Smooth muscle cell (in vitro differentiated cells): ENCODE measurements at regions not wholly inside any gene's neighbourhood (a gene's known extent, or its start where the extent isn't known, plus 50 kb on each side); places are given as distances from the start of the nearest gene placed in this dataset.

ENCODE experiments used
- DNase-seq: peaks from one replicate; lab custom pipeline; 2025; ENCODE audit not compliant: unreplicated experiment; lab: John Stamatoyannopoulos, UW
- H2AFZ ChIP-seq: fragments of 200-600 bp; sonication (generic); 2 replicates; pipeline ENCODE4 v1.6.0; 2016; ENCODE audit warnings: antibody characterized with exemption, low read depth, mild to moderate bottlenecking
- H3F3A ChIP-seq: fragments of 200-600 bp; sonication (generic); 2 replicates; pipeline ENCODE4 v1.6.0; 2017; ENCODE audit warnings: antibody characterized with exemption, low read depth
- H3K27ac ChIP-seq: fragments of 200-600 bp; sonication (generic); 2 replicates; pipeline ENCODE4 v1.5.1; 2016; ENCODE audit warnings: low read depth, mild to moderate bottlenecking
- H3K27me3 ChIP-seq: fragments of 200-600 bp; sonication (generic); 2 replicates; pipeline ENCODE4 v1.6.1; 2016; ENCODE audit warnings: low read depth, mild to moderate bottlenecking
- H3K36me3 ChIP-seq: fragments of 200-600 bp; sonication (generic); 2 replicates; pipeline ENCODE4 v1.5.1; 2016; ENCODE audit warnings: low read depth
- H3K4me1 ChIP-seq: fragments of 200-600 bp; sonication (generic); 2 replicates; pipeline ENCODE4 v1.5.1; 2016; ENCODE audit warnings: low read depth
- H3K4me2 ChIP-seq: fragments of 200-600 bp; sonication (generic); 2 replicates; pipeline ENCODE4 v1.6.0; 2016; ENCODE audit warnings: mild to moderate bottlenecking
- H3K4me3 ChIP-seq: fragments of 200-600 bp; sonication (generic); 2 replicates; pipeline ENCODE4 v1.5.1; 2016; ENCODE audit warnings: mild to moderate bottlenecking
- H3K79me2 ChIP-seq: fragments of 200-600 bp; sonication (generic); 2 replicates; pipeline ENCODE4 v1.6.0; 2016; ENCODE audit warnings: low read depth, mild to moderate bottlenecking
- H3K9ac ChIP-seq: fragments of 200-600 bp; sonication (generic); 2 replicates; pipeline ENCODE4 v1.6.0; 2016; ENCODE audit warnings: low read depth
- H3K9me3 ChIP-seq: fragments of 200-600 bp; sonication (generic); replicated peaks from 2 replicates; pipeline ENCODE4 v1.5.1; 2016; ENCODE audit warnings: low read depth
- H4K20me1 ChIP-seq: fragments of 200-600 bp; sonication (generic); 2 replicates; pipeline ENCODE4 v1.6.0; 2016; ENCODE audit warnings: low read depth
- WGBS: methylation state at CpG from one replicate; pipeline ENCODE4 v1.1.7; 2016; ENCODE audit warnings: low lambda C conversion rate; 5-methylcytosine and 5-hydroxymethylcytosine counted together
- TF ChIP-seq, protein P1 (sequence below): fragments of 200-600 bp; sonication (generic); IDR thresholded peaks from 2 replicates; pipeline ENCODE4 v1.5.1; 2017; ENCODE audit warnings: borderline replicate concordance, mild to moderate bottlenecking, antibody characterized with exemption; ENCODE audit not compliant: insufficient read depth, poor library complexity, severe bottlenecking

DNA sequence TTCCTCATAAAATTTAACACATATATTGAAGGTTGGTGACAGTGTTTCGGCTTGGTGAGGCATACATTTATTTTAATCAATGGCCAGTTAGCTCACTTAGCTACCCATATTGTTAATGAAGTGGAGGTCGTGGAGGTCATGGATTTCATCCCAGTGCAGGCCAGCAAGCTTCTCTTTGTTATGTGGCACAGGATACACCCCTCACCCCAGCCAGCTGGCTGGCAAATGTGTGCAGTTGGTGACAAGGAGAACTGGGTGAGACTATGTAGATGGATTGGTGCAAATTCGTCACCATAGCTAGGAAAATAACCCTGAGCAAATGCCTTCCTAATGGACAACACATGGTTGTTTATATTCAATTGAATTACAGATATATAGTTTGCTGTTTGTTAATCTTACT lies 50.5 kb upstream of the FOXP2 start:
- Histone ChIP-seq H2AFZ (no peak overlapping the region), H4K20me1 (no peaks in the 10 kb centered on the region), H3K9ac (no peak overlapping the region), H3K27ac (no peak overlapping the region), H3F3A (no peaks in the 10 kb centered on the region), H3K27me3 (no peaks in the 10 kb centered on the region), H3K4me2 (no peak overlapping the region), H3K36me3 (no peaks in the 10 kb centered on the region), H3K79me2 (no peaks in the 10 kb centered on the region), H3K4me3 (no peak overlapping the region), H3K9me3 (no peaks in the 10 kb centered on the region), H3K4me1 (no peaks in the 10 kb centered on the region)
- 55% methylated on average over 3 of the region's 3 CpGs for WGBS
- DNase-seq, result no peak
- TF ChIP-seq, protein P1, sequence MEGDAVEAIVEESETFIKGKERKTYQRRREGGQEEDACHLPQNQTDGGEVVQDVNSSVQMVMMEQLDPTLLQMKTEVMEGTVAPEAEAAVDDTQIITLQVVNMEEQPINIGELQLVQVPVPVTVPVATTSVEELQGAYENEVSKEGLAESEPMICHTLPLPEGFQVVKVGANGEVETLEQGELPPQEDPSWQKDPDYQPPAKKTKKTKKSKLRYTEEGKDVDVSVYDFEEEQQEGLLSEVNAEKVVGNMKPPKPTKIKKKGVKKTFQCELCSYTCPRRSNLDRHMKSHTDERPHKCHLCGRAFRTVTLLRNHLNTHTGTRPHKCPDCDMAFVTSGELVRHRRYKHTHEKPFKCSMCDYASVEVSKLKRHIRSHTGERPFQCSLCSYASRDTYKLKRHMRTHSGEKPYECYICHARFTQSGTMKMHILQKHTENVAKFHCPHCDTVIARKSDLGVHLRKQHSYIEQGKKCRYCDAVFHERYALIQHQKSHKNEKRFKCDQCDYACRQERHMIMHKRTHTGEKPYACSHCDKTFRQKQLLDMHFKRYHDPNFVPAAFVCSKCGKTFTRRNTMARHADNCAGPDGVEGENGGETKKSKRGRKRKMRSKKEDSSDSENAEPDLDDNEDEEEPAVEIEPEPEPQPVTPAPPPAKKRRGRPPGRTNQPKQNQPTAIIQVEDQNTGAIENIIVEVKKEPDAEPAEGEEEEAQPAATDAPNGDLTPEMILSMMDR, result no peak

DNA sequence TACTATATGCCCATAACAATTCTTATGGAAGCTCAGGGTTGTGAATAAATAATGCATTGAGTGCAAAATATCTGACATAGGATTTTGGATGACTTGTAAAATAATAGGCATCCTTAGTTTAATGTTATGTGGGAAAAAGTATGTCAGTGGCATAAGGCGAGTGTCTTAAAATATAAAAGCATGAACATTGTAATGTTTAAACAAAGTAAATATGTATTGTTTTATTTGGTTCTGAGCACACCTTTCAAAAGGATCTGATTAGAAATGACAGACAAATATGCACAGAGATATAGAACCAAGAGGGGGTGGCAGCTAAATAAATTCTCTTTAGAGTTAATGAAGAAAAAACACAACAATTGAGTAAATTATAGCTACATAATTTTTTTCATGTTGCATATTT lies 51.3 kb upstream of the FOXP2 start:
- no peaks in the 10 kb centered on the region for H3K9me3 ChIP-seq
- no peak overlapping the region for H3K4me2 ChIP-seq
- no peak overlapping the region for H2AFZ ChIP-seq
- H3F3A ChIP-seq, result no peaks in the 10 kb centered on the region
- DNase-seq, result no peak
- WGBS, result 88% methylated on average over 1 of the region's 1 CpG
- no peaks in the 10 kb centered on the region for H3K4me1 ChIP-seq
- H3K27me3 ChIP-seq, result no peaks in the 10 kb centered on the region
- H3K9ac ChIP-seq, result no peak overlapping the region
- H3K36me3 ChIP-seq, result no peaks in the 10 kb centered on the region
- no peak overlapping the region for H3K27ac ChIP-seq
- TF ChIP-seq, protein P1, result no peak
- no peaks in the 10 kb centered on the region for H4K20me1 ChIP-seq
- no peak overlapping the region for H3K4me3 ChIP-seq
- H3K79me2 ChIP-seq, result no peaks in the 10 kb centered on the region

DNA sequence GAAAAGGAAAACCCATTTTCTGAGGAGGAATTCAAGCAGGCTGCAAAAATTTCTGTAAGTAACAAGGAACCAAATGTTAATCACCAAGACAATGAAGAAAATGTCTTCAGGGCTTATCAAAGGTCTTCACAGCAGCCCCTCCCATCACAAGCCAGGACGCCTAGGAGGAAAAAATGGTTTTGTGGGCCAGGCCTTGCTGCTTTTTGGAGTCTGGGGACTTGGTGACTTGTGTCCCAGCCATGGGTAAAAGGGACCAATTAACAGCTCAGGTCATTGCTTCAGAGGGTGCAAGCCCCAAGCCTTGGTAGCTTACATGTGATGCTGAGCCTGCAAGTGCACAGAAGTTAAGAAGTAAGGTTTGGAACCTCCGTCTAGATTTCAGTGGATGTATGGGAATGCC lies 55.7 kb upstream of the FOXP2 start:
- H3K36me3 ChIP-seq, result no peaks in the 10 kb centered on the region
- no peak overlapping the region for H3K9ac ChIP-seq
- H3K4me3 ChIP-seq, result no peak overlapping the region
- 83% methylated on average over 2 of the region's 2 CpGs for whole genome bisulfite sequencing
- no peaks in the 10 kb centered on the region for H3K79me2 ChIP-seq
- H3K9me3 ChIP-seq, result no peaks in the 10 kb centered on the region
- TF ChIP-seq, protein P1, result no peak
- no peaks in the 10 kb centered on the region for H3K27me3 ChIP-seq
- H4K20me1 ChIP-seq, result no peaks in the 10 kb centered on the region
- H3F3A ChIP-seq, result no peaks in the 10 kb centered on the region
- H3K4me2 ChIP-seq, result no peak overlapping the region
- H3K4me1 ChIP-seq, result no peaks in the 10 kb centered on the region
- H3K27ac ChIP-seq, result no peak overlapping the region
- H2AFZ ChIP-seq, result no peak overlapping the region
- no peak for DNase-seq

DNA sequence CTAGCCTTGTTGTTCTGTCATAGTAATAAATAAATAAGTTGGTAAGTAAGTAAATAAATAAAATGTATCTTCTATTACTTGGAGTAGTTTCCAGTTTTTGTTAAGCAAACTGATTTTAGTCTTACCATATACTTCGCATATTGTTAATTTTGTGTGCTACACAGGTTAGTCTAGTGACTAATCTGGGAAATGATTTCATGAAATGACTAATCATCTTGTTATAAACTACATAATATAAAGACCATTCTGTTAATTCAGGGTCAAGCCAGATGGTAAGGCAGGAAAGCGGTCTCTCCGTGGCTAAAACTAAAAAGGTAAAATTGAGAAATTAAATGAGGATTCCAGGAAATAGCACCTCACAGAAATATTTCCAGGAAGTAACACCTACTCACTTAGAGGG lies 58.5 kb upstream of the FOXP2 start:
- no peak overlapping the region for H3K4me2 ChIP-seq
- no peaks in the 10 kb centered on the region for H3F3A ChIP-seq
- H3K36me3 ChIP-seq, result no peaks in the 10 kb centered on the region
- H3K4me1 ChIP-seq, result no peaks in the 10 kb centered on the region
- 93% methylated on average over 3 of the region's 3 CpGs for WGBS
- DNase-seq, result no peak
- TF ChIP-seq, protein P1, result no peak
- H4K20me1 ChIP-seq, result no peaks in the 10 kb centered on the region
- H3K27me3 ChIP-seq, result no peaks in the 10 kb centered on the region
- no peak overlapping the region for H2AFZ ChIP-seq
- H3K9ac ChIP-seq, result no peak overlapping the region
- no peak overlapping the region for H3K4me3 ChIP-seq
- no peaks in the 10 kb centered on the region for H3K9me3 ChIP-seq
- no peaks in the 10 kb centered on the region for H3K79me2 ChIP-seq
- H3K27ac ChIP-seq, result no peak overlapping the region
